Ascending aorta (tissue), 2 donors: ENCODE measurements at regions not wholly inside any gene's neighbourhood (a gene's known extent, or its start where the extent isn't known, plus 50 kb on each side); places are given as distances from the start of the nearest gene placed in this dataset.

Source experiments
- DNase-seq, 2 donors: peaks; one replicate each; pipeline ENCODE4 v3.0.0-alpha.2; 2019; ENCODE audit warnings: low spot score in 2 of 2
- H3K27ac ChIP-seq, 2 donors: fragments of 200-600 bp; sonication (generic); one replicate each; pipeline ENCODE4 v1.5.1; 2016 to 2017; ENCODE audit warnings: mild to moderate bottlenecking in 1 of 2
- H3K27me3 ChIP-seq: fragments of 200-600 bp; sonication (generic); one replicate; pipeline ENCODE4 v1.5.1; 2017
- H3K36me3 ChIP-seq, 2 donors: fragments of 200-600 bp; sonication (generic); one replicate each; pipeline ENCODE4 v1.5.1; 2016
- H3K4me1 ChIP-seq, 2 donors: fragments of 200-600 bp; sonication (generic); one replicate each; pipeline ENCODE4 v1.5.1; 2016 to 2017; ENCODE audit warnings: mild to moderate bottlenecking in 1 of 2
- H3K4me3 ChIP-seq, 2 donors: fragments of 200-600 bp; sonication (generic); one replicate each; pipeline ENCODE4 v1.5.1; 2016 to 2017; ENCODE audit warnings: mild to moderate bottlenecking in 1 of 2
- H3K9me3 ChIP-seq, 2 donors: fragments of 200-600 bp; sonication (generic); one replicate each; pipeline ENCODE4 v1.5.1; 2016
- CTCF ChIP-seq, 3 experiments: fragments of 200-600 bp in 2 of 3; fragments of 450-650 bp in 1 of 3; sonication (generic) in 2 of 3; IDR thresholded peaks; one replicate each; pipeline ENCODE4 v1.5.1; 2016 to 2019; ENCODE audit warnings: antibody characterized with exemption in 3 of 3, mild to moderate bottlenecking in 1 of 3, moderate library complexity in 1 of 3
- intact Hi-C: fragments of 100-400 bp; cut with DNase I; formaldehyde crosslinking; loops from one replicate; pipeline ENCODE4 v1.15.1; 2023

- intact Hi-C loops: no loop called here
- Histone ChIP-seq H3K4me3 (no peak overlapping the region), H3K27me3 (no peaks in the 10 kb centered on the region), H3K27ac (no peak overlapping the region), H3K36me3 (no peaks in the 10 kb centered on the region), H3K4me1 (no peaks in the 10 kb centered on the region), H3K9me3 (no peaks in the 10 kb centered on the region)
- TF ChIP-seq CTCF (IDR thresholded peaks at IDR 0.05): no peak
- no peak for DNase-seq
These were observed 205.3 kb upstream of the SLC14A2 start for GRCh38 chr18:45409971-45410370.

GRCh38 chr18:45412577-45412976, 202.7 kb upstream of the SLC14A2 start:
- TF ChIP-seq CTCF (IDR thresholded peaks at IDR 0.05): no peak
- H3K27me3 ChIP-seq: no peaks in the 10 kb centered on the region
- no peak for DNase-seq
- intact Hi-C loops: no loop called here
- no peaks in the 10 kb centered on the region for H3K36me3 ChIP-seq
- no peaks in the 10 kb centered on the region for H3K4me1 ChIP-seq
- H3K4me3 ChIP-seq: no peak overlapping the region
- H3K27ac ChIP-seq: no peak overlapping the region
- H3K9me3 ChIP-seq: no peaks in the 10 kb centered on the region

GRCh38 chr18:45413180-45413836, 202.0 kb upstream of the SLC14A2 start:
- H3K27ac ChIP-seq: no peak overlapping the region
- TF ChIP-seq CTCF (IDR thresholded peaks at IDR 0.05): no peak
- intact Hi-C loops: no loop called here

GRCh38 chr18:45415614-45416013, 199.7 kb upstream of the SLC14A2 start:
- Histone ChIP-seq H3K36me3 (no peaks in the 10 kb centered on the region), H3K9me3 (no peaks in the 10 kb centered on the region), H3K27me3 (no peaks in the 10 kb centered on the region), H3K27ac (no peak overlapping the region), H3K4me1 (no peaks in the 10 kb centered on the region), H3K4me3 (no peak overlapping the region)
- no peak for DNase-seq
- intact Hi-C loops: no loop called here
- no peak for TF ChIP-seq CTCF (IDR thresholded peaks at IDR 0.05)

More at GRCh38 chr18:45413180-45413836, 202.0 kb upstream of the SLC14A2 start:
- Histone ChIP-seq H3K36me3 (no peaks in the 10 kb centered on the region), H3K27me3 (no peaks in the 10 kb centered on the region), H3K4me3 (no peak overlapping the region), H3K4me1 (no peaks in the 10 kb centered on the region), H3K9me3 (no peaks in the 10 kb centered on the region)
- no peak for DNase-seq

GRCh38 chr18:45416168-45416567, 199.1 kb upstream of the SLC14A2 start:
- Histone ChIP-seq H3K4me1 (no peaks in the 10 kb centered on the region), H3K9me3 (no peaks in the 10 kb centered on the region), H3K4me3 (no peak overlapping the region), H3K27ac (no peak overlapping the region), H3K27me3 (no peaks in the 10 kb centered on the region), H3K36me3 (no peaks in the 10 kb centered on the region)
- intact Hi-C loops: no loop called here
- no peak for DNase-seq
- TF ChIP-seq CTCF (IDR thresholded peaks at IDR 0.05): no peak

GRCh38 chr18:45417392-45417791, 197.9 kb upstream of the SLC14A2 start:
- Histone ChIP-seq H3K27ac (no peak overlapping the region), H3K4me1 (no peaks in the 10 kb centered on the region), H3K4me3 (no peak overlapping the region), H3K36me3 (no peaks in the 10 kb centered on the region), H3K9me3 (no peaks in the 10 kb centered on the region), H3K27me3 (no peaks in the 10 kb centered on the region)
- DNase-seq: no peak
- intact Hi-C loops: no loop called here
- no peak for TF ChIP-seq CTCF (IDR thresholded peaks at IDR 0.05)
